HCT116 (cell line): ENCODE measurements at regions not wholly inside any gene's neighbourhood (a gene's known extent, or its start where the extent isn't known, plus 50 kb on each side); places are given as distances from the start of the nearest gene placed in this dataset.

Experiments
- ATAC-seq: fragments of 200-7000 bp; cut with Tn5 transposase; 2 replicates; pipeline ENCODE4 v1.9.1; 2020; ENCODE audit warnings: mild to moderate bottlenecking, moderate library complexity
- BruUV-seq: library from RNA; stranded (reverse); fragments of 400-500 nt; replicated peaks from 2 replicates; lab custom pipeline; 2021; lab: Mats Ljungman, UMichigan
- CTCF ChIA-PET: fragments of 300-600 bp; sonication (Branson Sonifier 250); formaldehyde crosslinking; loops from one replicate; lab custom pipeline; 2021; ENCODE audit warnings: antibody characterized with exemption; lab: Charles Lee
- POLR2A ChIA-PET: fragments of 300-600, 350-600 bp; sonication (Branson Sonifier 250); formaldehyde crosslinking; loops from one replicate; lab custom pipeline; 2021; ENCODE audit warnings: antibody characterized with exemption; lab: Charles Lee
- RAD21 ChIA-PET, 2 experiments: fragments of 300-600 bp; sonication (Branson Sonifier 250); formaldehyde crosslinking; loops; one replicate each; lab custom pipeline; 2023; ENCODE audit warnings: low total read pairs in 2 of 2; ENCODE audit not compliant: uncharacterized antibody in 2 of 2, unreplicated experiment in 2 of 2, low non-redundant PET in 1 of 2; lab: Charles Lee
- DNase-seq: peaks from one replicate; pipeline ENCODE4 v3.0.0-alpha.2; 2010; ENCODE audit warnings: low read depth, low spot score
- H2AFZ ChIP-seq: fragments of 200-600 bp; shearing (Covaris generic), sonication (generic); 2 replicates; pipeline ENCODE4 v1.6.1; 2017; ENCODE audit warnings: low read depth, mixed run types, mixed read lengths, antibody characterized with exemption, low read length; ENCODE audit not compliant: poor library complexity, severe bottlenecking
- H3K27ac ChIP-seq: 2 replicates; pipeline ENCODE4 v1.5.1; 2012; ENCODE audit warnings: low read depth, low read length
- H3K27me3 ChIP-seq: fragments of 200-600 bp; sonication (generic); 2 replicates; pipeline ENCODE4 v1.6.1; 2016; ENCODE audit warnings: mixed run types, low read length, mixed read lengths; ENCODE audit not compliant: insufficient read depth
- H3K36me3 ChIP-seq, 2 experiments: fragments of 200-500 bp in 1 of 2; fragments of 200-600 bp in 1 of 2; sonication (Bioruptor generic) in 1 of 2; sonication (generic) in 1 of 2; 2 replicates each; pipeline versions ENCODE4 v1.5.1 to v1.6.1; 2014 to 2016; ENCODE audit warnings: low read length in 2 of 2, inconsistent platforms in 1 of 2, mixed read lengths in 1 of 2, mixed run types in 1 of 2; ENCODE audit not compliant: insufficient read depth in 2 of 2, control insufficient read depth in 1 of 2
- H3K4me1 ChIP-seq, 2 experiments: fragments of 200-600 bp in 1 of 2; sonication (generic) in 1 of 2; 2 replicates each; pipeline versions ENCODE4 v1.5.1 to v1.6.1; 2012 to 2017; ENCODE audit warnings: low read length in 2 of 2, inconsistent platforms in 1 of 2, mild to moderate bottlenecking in 1 of 2, mixed read lengths in 1 of 2, mixed run types in 1 of 2, moderate library complexity in 1 of 2; ENCODE audit not compliant: insufficient read depth in 2 of 2, control insufficient read depth in 1 of 2
- H3K4me2 ChIP-seq: fragments of 200-600 bp; sonication (generic); 2 replicates; pipeline ENCODE4 v1.6.1; 2017; ENCODE audit warnings: mixed run types, low read length, mixed read lengths
- H3K4me3 ChIP-seq, 2 experiments: fragments of 200-600 bp in 1 of 2; sonication (generic) in 1 of 2; replicated peaks in 1 of 2; 2 replicates each; pipeline ENCODE4 v1.5.1; 2011 to 2016; ENCODE audit warnings: low read length in 2 of 2, control low read depth in 1 of 2, low read depth in 1 of 2, mild to moderate bottlenecking in 1 of 2, mixed read lengths in 1 of 2, mixed run types in 1 of 2
- H3K79me2 ChIP-seq: fragments of 200-600 bp; sonication (generic); 2 replicates; pipeline ENCODE4 v1.6.1; 2017; ENCODE audit warnings: mild to moderate bottlenecking, mixed run types, low read length, moderate library complexity, mixed read lengths; ENCODE audit not compliant: insufficient read depth
- H3K9ac ChIP-seq: fragments of 200-600 bp; sonication (generic); 2 replicates; pipeline ENCODE4 v1.6.1; 2016; ENCODE audit warnings: low read length, mixed read lengths
- H3K9me2 ChIP-seq: fragments of 200-600 bp; sonication (generic), shearing (Covaris generic); 2 replicates; pipeline ENCODE4 v1.6.1; 2017; ENCODE audit warnings: mixed run types, mild to moderate bottlenecking, moderate library complexity; ENCODE audit not compliant: insufficient read depth
- H3K9me3 ChIP-seq, 2 experiments: fragments of 200-500 bp in 1 of 2; fragments of 200-600 bp in 1 of 2; sonication (Bioruptor generic) in 1 of 2; sonication (generic) in 1 of 2; 2 replicates each; pipeline ENCODE4 v1.6.1; 2014 to 2017; ENCODE audit warnings: low read length in 2 of 2, mixed read lengths in 2 of 2, inconsistent platforms in 1 of 2, low read depth in 1 of 2, mild to moderate bottlenecking in 1 of 2, mixed run types in 1 of 2, moderate library complexity in 1 of 2; ENCODE audit not compliant: control insufficient read depth in 1 of 2, insufficient read depth in 1 of 2
- H4K20me1 ChIP-seq: fragments of 200-600 bp; sonication (generic), shearing (Covaris generic); 2 replicates; pipeline ENCODE4 v1.6.1; 2017; ENCODE audit warnings: mixed run types, mild to moderate bottlenecking, moderate library complexity; ENCODE audit not compliant: insufficient read depth
- CEBPB ChIP-seq: IDR thresholded peaks from 2 replicates; pipeline ENCODE4 v1.6.1; 2012; ENCODE audit warnings: low read depth
- EGR1 ChIP-seq: IDR thresholded peaks from 2 replicates; pipeline ENCODE4 v1.6.1; 2012; ENCODE audit warnings: low read depth
- EZH2 ChIP-seq: fragments of 200-600 bp; sonication (generic); IDR thresholded peaks from 2 replicates; pipeline ENCODE4 v1.6.1; 2017; ENCODE audit warnings: antibody characterized with exemption, mixed run types
- JUND ChIP-seq: IDR thresholded peaks from 2 replicates; pipeline ENCODE4 v1.6.1; 2012
- POLR2A ChIP-seq: IDR thresholded peaks from 2 replicates; pipeline ENCODE4 v1.7.0; 2011; ENCODE audit warnings: borderline replicate concordance; ENCODE audit not compliant: insufficient read depth, insufficient read length; ENCODE audit errors: extremely low read depth
- POLR2AphosphoS5 ChIP-seq: IDR thresholded peaks from 2 replicates; pipeline ENCODE4 v1.6.1; 2011; ENCODE audit warnings: mild to moderate bottlenecking, low read depth, low read length, moderate library complexity
- SIN3A ChIP-seq: IDR thresholded peaks from 2 replicates; pipeline ENCODE4 v1.6.1; 2012; ENCODE audit warnings: low read depth
- ZNF274 ChIP-seq: fragments of 200-500 bp; sonication (Bioruptor generic); IDR thresholded peaks from 2 replicates; pipeline ENCODE4 v1.6.1; 2014; ENCODE audit warnings: mild to moderate bottlenecking, low read depth, low read length, inconsistent platforms
- intact Hi-C: fragments of 100-400 bp; cut with micrococcal nuclease; formaldehyde crosslinking; loops from 2 replicates; pipeline ENCODE4 v1.10.0; 2022
- TF ChIP-seq, protein P1 (sequence below): IDR thresholded peaks from 2 replicates; pipeline ENCODE4 v1.6.1; 2012
- TF ChIP-seq, protein P2 (sequence below), 3 experiments: fragments of 200-600 bp in 1 of 3; sonication (generic) in 1 of 3; IDR thresholded peaks in 2 of 3; conservative IDR thresholded peaks in 1 of 3; 2 replicates each; pipeline ENCODE4 v1.5.1; 2012 to 2017; ENCODE audit warnings: low read depth in 2 of 3, low read length in 2 of 3, antibody characterized with exemption in 1 of 3, borderline replicate concordance in 1 of 3, control low read depth in 1 of 3, mild to moderate bottlenecking in 1 of 3, mixed read lengths in 1 of 3, mixed run types in 1 of 3, moderate library complexity in 1 of 3; ENCODE audit not compliant: insufficient read depth in 1 of 3
- TF ChIP-seq, protein P3 (sequence below): IDR thresholded peaks from 2 replicates; pipeline ENCODE4 v1.6.1; 2012

DNA sequence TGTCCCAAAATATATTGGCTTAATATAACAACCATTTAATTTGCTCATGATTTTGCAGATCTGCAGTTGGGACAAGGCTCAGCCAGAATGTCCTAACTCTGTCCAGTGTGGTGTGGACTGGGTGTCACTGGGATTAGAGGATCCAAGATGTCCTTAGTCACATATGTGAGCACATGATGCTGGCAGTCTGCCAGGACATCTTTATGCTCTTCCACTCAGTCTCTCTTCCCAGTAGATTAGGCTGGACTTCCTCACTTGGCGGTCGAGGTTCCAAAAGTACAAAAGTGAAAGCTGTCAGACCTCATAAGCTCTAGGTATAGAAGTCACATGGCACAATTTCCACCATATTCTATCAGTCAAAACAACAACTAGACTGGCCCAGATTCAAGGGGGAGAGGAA, 167.9 kb upstream of the NTF3 start:
- Histone ChIP-seq H2AFZ (no peak overlapping the region), H3K79me2 (no peaks in the 10 kb centered on the region)
- TF ChIP-seq SIN3A (no peak), JUND (no peak), POLR2AphosphoS5 (no peak), EGR1 (no peak), EZH2 (no peak), POLR2A (no peak), CEBPB (no peak), ZNF274 (no peak)
- TF ChIP-seq, protein P1, sequence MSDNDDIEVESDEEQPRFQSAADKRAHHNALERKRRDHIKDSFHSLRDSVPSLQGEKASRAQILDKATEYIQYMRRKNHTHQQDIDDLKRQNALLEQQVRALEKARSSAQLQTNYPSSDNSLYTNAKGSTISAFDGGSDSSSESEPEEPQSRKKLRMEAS, result no peak
- TF ChIP-seq, protein P2, sequence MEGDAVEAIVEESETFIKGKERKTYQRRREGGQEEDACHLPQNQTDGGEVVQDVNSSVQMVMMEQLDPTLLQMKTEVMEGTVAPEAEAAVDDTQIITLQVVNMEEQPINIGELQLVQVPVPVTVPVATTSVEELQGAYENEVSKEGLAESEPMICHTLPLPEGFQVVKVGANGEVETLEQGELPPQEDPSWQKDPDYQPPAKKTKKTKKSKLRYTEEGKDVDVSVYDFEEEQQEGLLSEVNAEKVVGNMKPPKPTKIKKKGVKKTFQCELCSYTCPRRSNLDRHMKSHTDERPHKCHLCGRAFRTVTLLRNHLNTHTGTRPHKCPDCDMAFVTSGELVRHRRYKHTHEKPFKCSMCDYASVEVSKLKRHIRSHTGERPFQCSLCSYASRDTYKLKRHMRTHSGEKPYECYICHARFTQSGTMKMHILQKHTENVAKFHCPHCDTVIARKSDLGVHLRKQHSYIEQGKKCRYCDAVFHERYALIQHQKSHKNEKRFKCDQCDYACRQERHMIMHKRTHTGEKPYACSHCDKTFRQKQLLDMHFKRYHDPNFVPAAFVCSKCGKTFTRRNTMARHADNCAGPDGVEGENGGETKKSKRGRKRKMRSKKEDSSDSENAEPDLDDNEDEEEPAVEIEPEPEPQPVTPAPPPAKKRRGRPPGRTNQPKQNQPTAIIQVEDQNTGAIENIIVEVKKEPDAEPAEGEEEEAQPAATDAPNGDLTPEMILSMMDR (IDR thresholded peaks at IDR 0.05 in 2 of 3, conservative IDR thresholded peaks at IDR 0.05 in 1 of 3; ENCODE audit: borderline replicate concordance in 1 of 3, insufficient read depth in 1 of 3, low read depth in 2 of 3, low read length in 2 of 3), result no peak
- TF ChIP-seq, protein P3, sequence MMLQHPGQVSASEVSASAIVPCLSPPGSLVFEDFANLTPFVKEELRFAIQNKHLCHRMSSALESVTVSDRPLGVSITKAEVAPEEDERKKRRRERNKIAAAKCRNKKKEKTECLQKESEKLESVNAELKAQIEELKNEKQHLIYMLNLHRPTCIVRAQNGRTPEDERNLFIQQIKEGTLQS, result no peak
- TF ChIP-seq, all 23 proteins: peak for 0
- RAD21 ChIA-PET, result no interaction called here
- Histone ChIP-seq H4K20me1 (no peaks in the 10 kb centered on the region), H3K4me3 (no peak overlapping the region), H3K4me1 (peaks cover 0 to 6% of the 10 kb centered on the region in 2 experiments; a peak in 1 of 4 replicates), H3K27me3 (no peaks in the 10 kb centered on the region), H3K36me3 (no peaks in the 10 kb centered on the region), H3K27ac (no peak overlapping the region), H3K9me3 (no peaks in the 10 kb centered on the region), H3K4me2 (no peak overlapping the region), H3K9me2 (no peaks in the 10 kb centered on the region), H3K9ac (no peak overlapping the region)
- no TSS peak for BruUV-seq
- CTCF ChIA-PET, result no interaction called here
- ATAC-seq (no peak), DNase-seq (no peak)
- POLR2A ChIA-PET, result no interaction called here
- intact Hi-C loops, result no loop called here
